IMR-90 (cell line): ENCODE measurements at regions not wholly inside any gene's neighbourhood (a gene's known extent, or its start where the extent isn't known, plus 50 kb on each side); places are given as distances from the start of the nearest gene placed in this dataset.

Experiments used
- BHLHE40 ChIP-seq: fragments of 150-350 bp; IDR thresholded peaks from 2 replicates; pipeline ENCODE4 v1.6.1; 2016; ENCODE audit warnings: mild to moderate bottlenecking, low read depth, low read length
- CEBPB ChIP-seq: IDR thresholded peaks from 2 replicates; pipeline ENCODE4 v1.6.1; 2012; ENCODE audit warnings: low read depth, low read length, improper control_type of control experiment
- CHD1 ChIP-seq: IDR thresholded peaks from 2 replicates; pipeline ENCODE4 v1.6.1; 2012; ENCODE audit warnings: low read depth, low read length, improper control_type of control experiment
- MAFK ChIP-seq: IDR thresholded peaks from 2 replicates; pipeline ENCODE4 v1.6.1; 2012; ENCODE audit warnings: low read depth, low read length, improper control_type of control experiment
- MAZ ChIP-seq: IDR thresholded peaks from 2 replicates; pipeline ENCODE4 v1.6.1; 2012; ENCODE audit warnings: low read depth, mild to moderate bottlenecking, low read length, improper control_type of control experiment, moderate library complexity, borderline replicate concordance
- MXI1 ChIP-seq: IDR thresholded peaks from 2 replicates; pipeline ENCODE4 v1.6.1; 2012; ENCODE audit warnings: low read depth, mild to moderate bottlenecking, low read length, moderate library complexity, borderline replicate concordance
- POLR2A ChIP-seq: IDR thresholded peaks from 2 replicates; pipeline ENCODE4 v1.6.1; 2012; ENCODE audit warnings: mild to moderate bottlenecking, low read depth, low read length
- RAD21 ChIP-seq: IDR thresholded peaks from 2 replicates; pipeline ENCODE4 v1.6.1; 2012; ENCODE audit warnings: low read length, improper control_type of control experiment
- RCOR1 ChIP-seq: IDR thresholded peaks from 2 replicates; pipeline ENCODE4 v1.6.1; 2012; ENCODE audit warnings: mild to moderate bottlenecking, low read length, improper control_type of control experiment; ENCODE audit not compliant: insufficient replicate concordance
- RFX5 ChIP-seq: IDR thresholded peaks from 2 replicates; pipeline ENCODE4 v1.8.0; 2012; ENCODE audit warnings: low read depth, mild to moderate bottlenecking, low read length, moderate library complexity
- SMC3 ChIP-seq: fragments of 150-350 bp; IDR thresholded peaks from 2 replicates; pipeline ENCODE4 v1.6.1; 2016; ENCODE audit warnings: low read depth, mild to moderate bottlenecking, antibody characterized with exemption, low read length, moderate library complexity
- TF ChIP-seq, protein P1 (sequence below): conservative IDR thresholded peaks from 2 replicates; pipeline ENCODE4 v1.5.1; 2012; ENCODE audit warnings: mild to moderate bottlenecking, low read depth, low read length, improper control_type of control experiment
- TF ChIP-seq, protein P2 (sequence below): fragments of 150-350 bp; IDR thresholded peaks from 2 replicates; pipeline ENCODE4 v1.6.1; 2017; ENCODE audit warnings: mild to moderate bottlenecking, antibody characterized with exemption, low read length, low read depth
- TF ChIP-seq, protein P3 (sequence below): fragments of 150-350 bp; IDR thresholded peaks from 2 replicates; pipeline ENCODE4 v1.6.1; 2016; ENCODE audit warnings: low read depth, mild to moderate bottlenecking, low read length, moderate library complexity, borderline replicate concordance

GRCh38 chr12:97313471-97314190 lies 149.0 kb upstream of the RMST start:
- TF ChIP-seq POLR2A (no peak), MAZ (no peak), RFX5 (no peak), SMC3 (no peak), RCOR1 (no peak), BHLHE40 (no peak), MXI1 (no peak), CHD1 (no peak), CEBPB (no peak), RAD21 (no peak), MAFK (no peak)
- TF ChIP-seq, protein P1, sequence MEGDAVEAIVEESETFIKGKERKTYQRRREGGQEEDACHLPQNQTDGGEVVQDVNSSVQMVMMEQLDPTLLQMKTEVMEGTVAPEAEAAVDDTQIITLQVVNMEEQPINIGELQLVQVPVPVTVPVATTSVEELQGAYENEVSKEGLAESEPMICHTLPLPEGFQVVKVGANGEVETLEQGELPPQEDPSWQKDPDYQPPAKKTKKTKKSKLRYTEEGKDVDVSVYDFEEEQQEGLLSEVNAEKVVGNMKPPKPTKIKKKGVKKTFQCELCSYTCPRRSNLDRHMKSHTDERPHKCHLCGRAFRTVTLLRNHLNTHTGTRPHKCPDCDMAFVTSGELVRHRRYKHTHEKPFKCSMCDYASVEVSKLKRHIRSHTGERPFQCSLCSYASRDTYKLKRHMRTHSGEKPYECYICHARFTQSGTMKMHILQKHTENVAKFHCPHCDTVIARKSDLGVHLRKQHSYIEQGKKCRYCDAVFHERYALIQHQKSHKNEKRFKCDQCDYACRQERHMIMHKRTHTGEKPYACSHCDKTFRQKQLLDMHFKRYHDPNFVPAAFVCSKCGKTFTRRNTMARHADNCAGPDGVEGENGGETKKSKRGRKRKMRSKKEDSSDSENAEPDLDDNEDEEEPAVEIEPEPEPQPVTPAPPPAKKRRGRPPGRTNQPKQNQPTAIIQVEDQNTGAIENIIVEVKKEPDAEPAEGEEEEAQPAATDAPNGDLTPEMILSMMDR: no peak
- TF ChIP-seq, protein P2, sequence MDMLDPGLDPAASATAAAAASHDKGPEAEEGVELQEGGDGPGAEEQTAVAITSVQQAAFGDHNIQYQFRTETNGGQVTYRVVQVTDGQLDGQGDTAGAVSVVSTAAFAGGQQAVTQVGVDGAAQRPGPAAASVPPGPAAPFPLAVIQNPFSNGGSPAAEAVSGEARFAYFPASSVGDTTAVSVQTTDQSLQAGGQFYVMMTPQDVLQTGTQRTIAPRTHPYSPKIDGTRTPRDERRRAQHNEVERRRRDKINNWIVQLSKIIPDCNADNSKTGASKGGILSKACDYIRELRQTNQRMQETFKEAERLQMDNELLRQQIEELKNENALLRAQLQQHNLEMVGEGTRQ: no peak
- TF ChIP-seq, protein P3, sequence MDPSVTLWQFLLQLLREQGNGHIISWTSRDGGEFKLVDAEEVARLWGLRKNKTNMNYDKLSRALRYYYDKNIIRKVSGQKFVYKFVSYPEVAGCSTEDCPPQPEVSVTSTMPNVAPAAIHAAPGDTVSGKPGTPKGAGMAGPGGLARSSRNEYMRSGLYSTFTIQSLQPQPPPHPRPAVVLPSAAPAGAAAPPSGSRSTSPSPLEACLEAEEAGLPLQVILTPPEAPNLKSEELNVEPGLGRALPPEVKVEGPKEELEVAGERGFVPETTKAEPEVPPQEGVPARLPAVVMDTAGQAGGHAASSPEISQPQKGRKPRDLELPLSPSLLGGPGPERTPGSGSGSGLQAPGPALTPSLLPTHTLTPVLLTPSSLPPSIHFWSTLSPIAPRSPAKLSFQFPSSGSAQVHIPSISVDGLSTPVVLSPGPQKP: no peak
